Activated CD4-positive, alpha-beta T cell treated with anti-CD3 and anti-CD28 coated beads, Interleukin-2, amount 50 U/mL, for 16 hours (primary cell): ENCODE measurements at regions not wholly inside any gene's neighbourhood (a gene's known extent, or its start where the extent isn't known, plus 50 kb on each side); places are given as distances from the start of the nearest gene placed in this dataset.
"Not testable (repeated sequence)": the region's sequence is repeated elsewhere in the genome, so short reads cannot be mapped to it uniquely, and the experiment has no call there.

ENCODE experiments used
- DNase-seq: peaks from one replicate; pipeline ENCODE4 v3.0.0-alpha.2; 2020

- DNase-seq: no peak
Observed at GRCh38 chr1:218886101-218886871, 287.4 kb upstream of the LYPLAL1 start.

- no peak for DNase-seq
Observed at GRCh38 chr1:218887141-218887925, 286.3 kb upstream of the LYPLAL1 start.

GRCh38 chr1:218890451-218890850 lies 283.2 kb upstream of the LYPLAL1 start:
- no peak for DNase-seq

- DNase-seq: no peak
Observed at GRCh38 chr1:218891577-218891976, 282.1 kb upstream of the LYPLAL1 start.

GRCh38 chr1:218895064-218895587 lies 278.6 kb upstream of the LYPLAL1 start:
- DNase-seq: no peak

- DNase-seq: no peak
Observed at GRCh38 chr1:218896202-218896601, 277.5 kb upstream of the LYPLAL1 start.

- no peak for DNase-seq
Observed at GRCh38 chr1:218898921-218899320, 274.8 kb upstream of the LYPLAL1 start.

- DNase-seq: no peak
Observed at GRCh38 chr1:218900615-218901014, 273.1 kb upstream of the LYPLAL1 start.

GRCh38 chr1:218904416-218904815 lies 269.3 kb upstream of the LYPLAL1 start:
- DNase-seq: no peak

- DNase-seq: no peak
Observed at GRCh38 chr1:218916720-218917119, 257.0 kb upstream of the LYPLAL1 start.

- no peak for DNase-seq
Observed at GRCh38 chr1:218917656-218918055, 256.0 kb upstream of the LYPLAL1 start.

- no peak for DNase-seq
Observed at GRCh38 chr1:218925777-218926176, 247.9 kb upstream of the LYPLAL1 start.

GRCh38 chr1:218926631-218927030 lies 247.0 kb upstream of the LYPLAL1 start:
- DNase-seq: no peak

- DNase-seq: no peak
Observed at GRCh38 chr1:218930000-218930399, 243.7 kb upstream of the LYPLAL1 start.

GRCh38 chr1:218930472-218931241 lies 243.0 kb upstream of the LYPLAL1 start:
- DNase-seq: no peak

- no peak for DNase-seq
Observed at GRCh38 chr1:218931324-218931723, 242.4 kb upstream of the LYPLAL1 start.

GRCh38 chr1:218933513-218933912 lies 240.2 kb upstream of the LYPLAL1 start:
- no peak for DNase-seq

- DNase-seq: not testable (repeated sequence)
Observed at GRCh38 chr1:218935408-218935807, 238.3 kb upstream of the LYPLAL1 start.

- DNase-seq: no peak
Observed at GRCh38 chr1:218938259-218938658, 235.4 kb upstream of the LYPLAL1 start.

- no peak for DNase-seq
Observed at GRCh38 chr1:218939095-218939494, 234.6 kb upstream of the LYPLAL1 start.

- no peak for DNase-seq
Observed at GRCh38 chr1:218942431-218942830, 231.2 kb upstream of the LYPLAL1 start.

- DNase-seq: no peak
Observed at GRCh38 chr1:218943371-218943770, 230.3 kb upstream of the LYPLAL1 start.

- DNase-seq: no peak
Observed at GRCh38 chr1:218945050-218945449, 228.6 kb upstream of the LYPLAL1 start.
